SIG-M5 (cell line): ENCODE measurements at regions not wholly inside any gene's neighbourhood (a gene's known extent, or its start where the extent isn't known, plus 50 kb on each side); places are given as distances from the start of the nearest gene placed in this dataset.

Source experiments
- DNase-seq: peaks from one replicate; lab custom pipeline; 2025; lab: John Stamatoyannopoulos, UW

- no peak for DNase-seq
Observed at GRCh38 chr18:77658751-77659448, 409.3 kb downstream of the GALR1 start.

- DNase-seq, result no peak
Observed at GRCh38 chr18:77666613-77667012, 417.0 kb downstream of the GALR1 start.

GRCh38 chr18:77668219-77668618, 418.6 kb downstream of the GALR1 start:
- no peak for DNase-seq

GRCh38 chr18:77669331-77669730, 419.7 kb downstream of the GALR1 start:
- no peak for DNase-seq

- DNase-seq, result no peak
Observed at GRCh38 chr18:77671456-77672167, 422.0 kb downstream of the GALR1 start.

GRCh38 chr18:77676910-77677309, 427.3 kb downstream of the GALR1 start:
- DNase-seq, result no peak

- no peak for DNase-seq
Observed at GRCh38 chr18:77677536-77677935, 427.9 kb downstream of the GALR1 start.

GRCh38 chr18:77679869-77680268, 430.2 kb downstream of the GALR1 start:
- no peak for DNase-seq

GRCh38 chr18:77700051-77700450, 450.4 kb downstream of the GALR1 start:
- no peak for DNase-seq

- no peak for DNase-seq
Observed at GRCh38 chr18:77701977-77702376, 452.3 kb downstream of the GALR1 start.

- no peak for DNase-seq
Observed at GRCh38 chr18:77702686-77703085, 453.0 kb downstream of the GALR1 start.

GRCh38 chr18:77705301-77705700, 455.7 kb downstream of the GALR1 start:
- no peak for DNase-seq

GRCh38 chr18:77708826-77709506, 459.3 kb downstream of the GALR1 start:
- DNase-seq, result no peak

GRCh38 chr18:77711096-77711495, 461.4 kb downstream of the GALR1 start:
- no peak for DNase-seq

GRCh38 chr18:77714716-77715115, 465.1 kb downstream of the GALR1 start:
- no peak for DNase-seq

GRCh38 chr18:77716282-77716681, 466.6 kb downstream of the GALR1 start:
- no peak for DNase-seq

GRCh38 chr18:77733292-77733903, 483.8 kb downstream of the GALR1 start:
- no peak for DNase-seq

- DNase-seq, result no peak
Observed at GRCh38 chr18:77736842-77737241, 487.2 kb downstream of the GALR1 start.

GRCh38 chr18:77737405-77737804, 487.8 kb downstream of the GALR1 start:
- DNase-seq, result no peak

- no peak for DNase-seq
Observed at GRCh38 chr18:77749089-77749488, 499.4 kb downstream of the GALR1 start.

- no peak for DNase-seq
Observed at GRCh38 chr18:77750006-77750405, 500.4 kb downstream of the GALR1 start.

GRCh38 chr18:77754475-77755044, 504.9 kb downstream of the GALR1 start:
- no peak for DNase-seq
